ENCODE measurements at regions not wholly inside any gene's neighbourhood (a gene's known extent, or its start where the extent isn't known, plus 50 kb on each side); places are given as distances from the start of the nearest gene placed in this dataset.

- intact Hi-C loops (cut with micrococcal nuclease): no loop called here
Observed at GRCh38 chr2:149928011-149928410, 340.4 kb upstream of the MMADHC start.

- intact Hi-C loops (cut with micrococcal nuclease): no loop called here
Observed at GRCh38 chr2:149926149-149926548, 338.6 kb upstream of the MMADHC start.

GRCh38 chr2:149924549-149925213 is 337.1 kb upstream of the MMADHC start:
- intact Hi-C loops (cut with micrococcal nuclease): no loop called here

- intact Hi-C loops (cut with micrococcal nuclease): no loop called here
Observed at GRCh38 chr2:149924028-149924427, 336.5 kb upstream of the MMADHC start.

GRCh38 chr2:149921911-149922616 is 334.5 kb upstream of the MMADHC start:
- intact Hi-C loops (cut with micrococcal nuclease): no loop called here

GRCh38 chr2:149920389-149920788 is 332.8 kb upstream of the MMADHC start:
- intact Hi-C loops (cut with micrococcal nuclease): no loop called here

GRCh38 chr2:149915151-149915550 is 327.6 kb upstream of the MMADHC start:
- intact Hi-C loops (cut with micrococcal nuclease): no loop called here

- intact Hi-C loops (cut with micrococcal nuclease): no loop called here
Observed at GRCh38 chr2:149908726-149909683, 321.4 kb upstream of the MMADHC start.

GRCh38 chr2:149906886-149907285 is 319.3 kb upstream of the MMADHC start:
- intact Hi-C loops (cut with micrococcal nuclease): no loop called here

- intact Hi-C loops (cut with micrococcal nuclease): no loop called here
Observed at GRCh38 chr2:149904352-149905175, 317.0 kb upstream of the MMADHC start.

- intact Hi-C loops (cut with micrococcal nuclease): no loop called here
Observed at GRCh38 chr2:149903626-149904025, 316.1 kb upstream of the MMADHC start.

GRCh38 chr2:149902081-149902480 is 314.5 kb upstream of the MMADHC start:
- intact Hi-C loops (cut with micrococcal nuclease): no loop called here

GRCh38 chr2:149901231-149901859 is 313.8 kb upstream of the MMADHC start:
- intact Hi-C loops (cut with micrococcal nuclease): no loop called here

GRCh38 chr2:149899390-149899789 is 311.8 kb upstream of the MMADHC start:
- intact Hi-C loops (cut with micrococcal nuclease): no loop called here

GRCh38 chr2:149894760-149895159 is 307.2 kb upstream of the MMADHC start:
- intact Hi-C loops (cut with micrococcal nuclease): no loop called here

GRCh38 chr2:149894226-149894625 is 306.7 kb upstream of the MMADHC start:
- intact Hi-C loops (cut with micrococcal nuclease): no loop called here

GRCh38 chr2:149892563-149892962 is 305.0 kb upstream of the MMADHC start:
- intact Hi-C loops (cut with micrococcal nuclease): no loop called here

- intact Hi-C loops (cut with micrococcal nuclease): no loop called here
Observed at GRCh38 chr2:149885946-149886345, 298.4 kb upstream of the MMADHC start.

- intact Hi-C loops (cut with micrococcal nuclease): no loop called here
Observed at GRCh38 chr2:149885468-149885867, 297.9 kb upstream of the MMADHC start.

GRCh38 chr2:149884871-149885270 is 297.3 kb upstream of the MMADHC start:
- intact Hi-C loops (cut with micrococcal nuclease): no loop called here

- intact Hi-C loops (cut with micrococcal nuclease): no loop called here
Observed at GRCh38 chr2:149877913-149878312, 290.3 kb upstream of the MMADHC start.

Measured in T-helper 1 cell treated with Interleukin-12 subunit alpha and Interleukin-12 subunit beta and Interleukin-4 antibody, amounts not matched to agents 30 ng/mL and 1 ng/mL, for 36 hours (primary cell).